ENCODE measurements at regions not wholly inside any gene's neighbourhood (a gene's known extent, or its start where the extent isn't known, plus 50 kb on each side); places are given as distances from the start of the nearest gene placed in this dataset.

- ATAC-seq (ENCODE audit: low FRiP score in 2 of 2) (no peak), DNase-seq (no peak)
- H3K27me3 ChIP-seq, result no peaks in the 10 kb centered on the region
- H3K4me1 ChIP-seq, result no peaks in the 10 kb centered on the region
- 61 to 63% methylated on average over 6 of the region's 6 CpGs for WGBS, 2 donors
- H3K9me3 ChIP-seq, result no peaks in the 10 kb centered on the region
- H3K36me3 ChIP-seq, result no peaks in the 10 kb centered on the region
- H3K27ac ChIP-seq, result no peak overlapping the region
- H3K4me3 ChIP-seq, result no peak overlapping the region
- TF ChIP-seq CTCF (IDR thresholded peaks at IDR 0.05), result no peak
- TF ChIP-seq POLR2AphosphoS5 (IDR thresholded peaks at IDR 0.05), result no peak
- no peak for TF ChIP-seq POLR2A (IDR thresholded peaks at IDR 0.05)
- no peak for TF ChIP-seq EP300 (IDR thresholded peaks at IDR 0.05)
Measured at GRCh38 chr2:2527148-2527547, 196.1 kb upstream of the MYT1L start.

GRCh38 chr2:2524348-2524941, 193.4 kb upstream of the MYT1L start:
- Histone ChIP-seq H3K36me3 (no peaks in the 10 kb centered on the region), H3K9me3 (no peaks in the 10 kb centered on the region), H3K27me3 (no peaks in the 10 kb centered on the region), H3K4me1 (no peaks in the 10 kb centered on the region), H3K27ac (no peak overlapping the region), H3K4me3 (no peak overlapping the region)
- TF ChIP-seq CTCF (IDR thresholded peaks at IDR 0.05), result no peak
- no peak for TF ChIP-seq POLR2AphosphoS5 (IDR thresholded peaks at IDR 0.05)
- ATAC-seq (ENCODE audit: low FRiP score in 2 of 2) (no peak), DNase-seq (no peak)
- 79% methylated on average over 9 to 12 of the region's 12 CpGs for WGBS, 2 donors

DNA sequence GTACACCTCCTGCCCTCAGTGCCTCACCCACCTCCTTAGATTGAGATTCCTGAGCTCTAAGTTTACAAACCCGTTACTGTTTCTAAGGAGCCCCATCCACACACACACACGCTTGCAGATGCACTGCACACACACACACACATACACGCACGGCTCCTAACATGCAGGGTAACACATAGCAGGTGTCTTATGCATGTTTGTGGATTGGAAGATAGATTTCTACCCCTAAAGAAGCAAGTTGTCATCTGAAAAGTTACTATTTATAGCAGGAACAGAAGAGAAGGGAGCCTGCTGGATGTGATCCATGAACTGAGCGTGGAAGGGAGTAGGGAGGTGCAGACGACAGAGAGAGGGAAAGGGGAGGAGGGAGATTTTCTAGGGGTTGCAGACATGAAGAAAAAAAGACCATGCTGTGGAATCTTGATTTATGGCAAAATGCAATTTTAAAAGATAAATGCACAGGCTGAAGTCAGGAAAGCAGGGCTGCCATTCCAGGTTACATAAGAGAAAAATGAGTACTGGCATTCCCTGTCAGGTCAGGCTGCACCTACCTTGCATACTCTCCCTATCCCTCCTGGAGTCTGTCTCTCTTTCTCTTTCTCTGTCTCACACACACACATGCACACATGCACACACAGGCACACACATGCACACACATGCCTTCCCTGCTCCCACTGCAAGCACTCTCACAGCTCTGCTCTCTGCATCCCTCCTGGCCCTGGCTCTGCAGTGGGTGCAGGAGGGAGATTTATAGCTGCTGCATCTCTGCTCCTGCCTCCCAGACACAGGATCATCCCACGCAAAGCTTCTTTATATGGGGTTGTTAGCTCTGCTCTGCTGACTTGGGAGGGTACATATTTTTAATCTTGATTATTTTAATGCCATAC, 192.6 kb upstream of the MYT1L start:
- ATAC-seq (ENCODE audit: low FRiP score in 2 of 2), result no peak
- 61% methylated on average over 7 of the region's 7 CpGs for WGBS, 2 donors
- Histone ChIP-seq H3K4me3 (no peak overlapping the region), H3K36me3 (no peaks in the 10 kb centered on the region), H3K4me1 (no peaks in the 10 kb centered on the region), H3K27ac (no peak overlapping the region), H3K27me3 (no peaks in the 10 kb centered on the region), H3K9me3 (no peaks in the 10 kb centered on the region)
- TF ChIP-seq POLR2A (IDR thresholded peaks at IDR 0.05) (no peak), EP300 (IDR thresholded peaks at IDR 0.05) (no peak), CTCF (IDR thresholded peaks at IDR 0.05) (no peak), POLR2AphosphoS5 (IDR thresholded peaks at IDR 0.05) (no peak)
- no peak for DNase-seq

GRCh38 chr2:2520401-2520811, 189.3 kb upstream of the MYT1L start:
- TF ChIP-seq EP300 (IDR thresholded peaks at IDR 0.05) (no peak), POLR2AphosphoS5 (IDR thresholded peaks at IDR 0.05) (no peak), CTCF (IDR thresholded peaks at IDR 0.05) (no peak), POLR2A (IDR thresholded peaks at IDR 0.05) (no peak)
- Histone ChIP-seq H3K27ac (no peak overlapping the region), H3K4me1 (no peaks in the 10 kb centered on the region), H3K4me3 (no peak overlapping the region), H3K9me3 (no peaks in the 10 kb centered on the region), H3K36me3 (no peaks in the 10 kb centered on the region), H3K27me3 (no peaks in the 10 kb centered on the region)
- peak in 1 of 2 donors; percentile 15 for ATAC-seq (ENCODE audit: low FRiP score in 2 of 2)
- no peak for DNase-seq
- 49 to 58% methylated on average over 10 of the region's 10 CpGs for WGBS, 2 donors
